Thymus (tissue), 11 donors: ENCODE measurements at regions not wholly inside any gene's neighbourhood (a gene's known extent, or its start where the extent isn't known, plus 50 kb on each side); places are given as distances from the start of the nearest gene placed in this dataset.

Experiments
- DNase-seq, 9 donors: peaks; one replicate each; pipeline ENCODE4 v3.0.0-alpha.2; 2013; ENCODE audit warnings: low spot score in 9 of 9, low read depth in 6 of 9, missing footprints in 1 of 9
- H3K27ac ChIP-seq, 2 donors: one replicate each; pipeline ENCODE4 v1.5.1; 2013; ENCODE audit warnings: control low read depth in 1 of 2, low read depth in 1 of 2, low read length in 1 of 2, mild to moderate bottlenecking in 1 of 2, moderate library complexity in 1 of 2
- H3K27me3 ChIP-seq, 2 donors: one replicate each; pipeline ENCODE4 v1.5.1; 2013; ENCODE audit warnings: low read length in 1 of 2; ENCODE audit not compliant: control insufficient read depth in 2 of 2, insufficient read depth in 1 of 2
- H3K36me3 ChIP-seq, 2 donors: one replicate each; pipeline ENCODE4 v1.5.1; 2013; ENCODE audit warnings: low read length in 1 of 2, mild to moderate bottlenecking in 1 of 2, moderate library complexity in 1 of 2; ENCODE audit not compliant: control insufficient read depth in 2 of 2, insufficient read depth in 2 of 2
- H3K4me1 ChIP-seq, 2 donors: one replicate each; pipeline ENCODE4 v1.5.1; 2013; ENCODE audit warnings: low read length in 2 of 2; ENCODE audit not compliant: control insufficient read depth in 2 of 2, insufficient read depth in 2 of 2
- H3K4me3 ChIP-seq, 2 donors: one replicate each; pipeline ENCODE4 v1.5.1; 2013; ENCODE audit warnings: low read length in 2 of 2, control low read depth in 1 of 2, mild to moderate bottlenecking in 1 of 2
- H3K9me3 ChIP-seq, 2 donors: one replicate each; pipeline ENCODE4 v1.5.1; 2013; ENCODE audit warnings: low read length in 1 of 2, mild to moderate bottlenecking in 1 of 2; ENCODE audit not compliant: control insufficient read depth in 2 of 2, insufficient read depth in 1 of 2
- WGBS: extraction: QIAGEN DNeasy Blood & Tissue Kit; methylation state at CpG from one replicate; pipeline ENCODE4 v1.1.7; 2013; 5-methylcytosine and 5-hydroxymethylcytosine counted together
- donor health status: healthy.

DNA sequence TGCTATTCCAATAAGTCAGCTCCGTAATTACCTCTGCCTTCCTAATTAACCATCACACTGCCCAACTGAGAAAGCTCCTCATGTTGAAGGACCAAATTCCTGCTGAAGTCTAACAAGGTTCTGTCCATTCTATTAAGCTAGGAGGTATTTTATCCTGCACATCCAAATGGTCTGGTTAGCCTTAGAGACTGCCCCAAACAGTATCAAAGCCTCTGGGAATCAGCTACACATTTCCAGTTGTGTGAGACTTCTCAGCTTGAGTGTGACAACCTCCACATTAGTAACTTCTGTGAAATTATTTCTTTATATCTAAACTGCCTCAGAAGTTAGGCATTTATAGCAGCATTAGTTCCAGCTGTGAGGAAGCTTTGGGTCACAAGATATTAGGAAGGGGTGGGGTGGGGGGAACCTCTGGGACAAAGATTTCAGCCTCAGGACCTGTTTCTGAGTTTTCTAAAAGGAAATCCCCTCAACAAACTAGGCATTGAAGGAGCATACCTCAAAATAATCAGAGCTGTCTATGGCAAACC is 150.5 kb upstream of the DUSP10 start:
- Histone ChIP-seq H3K4me3 (no peak overlapping the region), H3K9me3 (no peaks in the 10 kb centered on the region), H3K4me1 (peaks cover 11% of the 10 kb centered on the region in 2 donors), H3K27ac (no peak overlapping the region), H3K36me3 (no peaks in the 10 kb centered on the region), H3K27me3 (no peaks in the 10 kb centered on the region)
- no peak for DNase-seq
- 96% methylated on average over 1 of the region's 1 CpG for WGBS

DNA sequence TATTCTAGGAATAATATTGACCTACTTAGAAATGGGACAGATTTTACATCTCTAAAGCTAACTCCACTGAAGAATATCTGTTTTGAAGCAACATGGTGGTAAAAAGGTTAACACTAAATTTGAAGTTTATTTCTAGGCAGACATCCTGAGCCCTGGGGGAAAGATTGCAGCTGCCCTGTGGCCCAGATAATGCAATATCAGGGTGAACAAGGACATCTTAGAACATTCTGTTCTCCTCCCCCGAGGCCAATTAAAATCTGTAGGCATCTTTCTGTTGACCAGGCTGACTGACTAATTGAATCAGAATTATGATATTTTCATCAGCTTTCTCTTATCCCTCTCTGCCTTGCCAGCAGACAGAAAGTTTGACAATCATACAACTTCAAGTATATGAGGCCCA is 149.8 kb upstream of the DUSP10 start:
- H3K4me3 ChIP-seq = no peak overlapping the region
- H3K27ac ChIP-seq = no peak overlapping the region
- H3K36me3 ChIP-seq = no peaks in the 10 kb centered on the region
- no peak for DNase-seq
- no peaks in the 10 kb centered on the region for H3K27me3 ChIP-seq
- WGBS = 98% methylated on average over 1 of the region's 1 CpG
- H3K4me1 ChIP-seq = peaks cover 11% of the 10 kb centered on the region in 2 donors
- H3K9me3 ChIP-seq = no peaks in the 10 kb centered on the region

GRCh38 chr1:221888801-221889200 is 146.9 kb upstream of the DUSP10 start:
- WGBS = 92% methylated on average over 5 of the region's 5 CpGs
- Histone ChIP-seq H3K9me3 (no peaks in the 10 kb centered on the region), H3K36me3 (no peaks in the 10 kb centered on the region), H3K27ac (no peak overlapping the region), H3K4me3 (no peak overlapping the region), H3K27me3 (no peaks in the 10 kb centered on the region), H3K4me1 (peaks cover 11% of the 10 kb centered on the region in 2 donors)
- no peak for DNase-seq

GRCh38 chr1:221888218-221888617 is 146.3 kb upstream of the DUSP10 start:
- Histone ChIP-seq H3K27ac (no peak overlapping the region), H3K27me3 (no peaks in the 10 kb centered on the region), H3K36me3 (no peaks in the 10 kb centered on the region), H3K4me3 (no peak overlapping the region), H3K4me1 (peaks cover 11% of the 10 kb centered on the region in 2 donors), H3K9me3 (no peaks in the 10 kb centered on the region)
- DNase-seq = peak in 2 of 9 donors; percentile 14 to 43
- WGBS = 18% methylated on average over 11 of the region's 11 CpGs

DNA sequence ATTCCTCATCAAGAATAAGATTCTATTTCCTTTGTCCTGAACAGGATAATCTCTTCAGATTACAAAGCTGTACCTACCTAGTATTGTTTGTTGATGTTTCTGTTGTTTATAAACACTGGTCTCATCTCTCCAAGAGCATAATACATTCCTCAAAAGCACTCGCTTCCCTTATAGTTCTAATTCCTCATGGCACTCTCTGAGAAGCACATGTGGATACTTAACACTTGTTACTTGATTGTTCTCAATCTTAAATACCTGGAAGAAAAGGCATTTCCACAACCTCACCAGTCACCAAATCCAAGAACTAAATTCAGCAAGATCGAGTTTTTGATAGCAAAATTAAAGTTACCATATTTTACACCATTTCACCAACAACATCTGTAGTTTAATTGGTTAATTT is 145.9 kb upstream of the DUSP10 start:
- no peaks in the 10 kb centered on the region for H3K27me3 ChIP-seq
- H3K4me3 ChIP-seq = no peak overlapping the region
- H3K9me3 ChIP-seq = no peaks in the 10 kb centered on the region
- no peak overlapping the region for H3K27ac ChIP-seq
- over 99% methylated on average over 2 of the region's 2 CpGs for WGBS
- no peaks in the 10 kb centered on the region for H3K36me3 ChIP-seq
- DNase-seq = no peak
- H3K4me1 ChIP-seq = peaks cover 11% of the 10 kb centered on the region in 2 donors

DNA sequence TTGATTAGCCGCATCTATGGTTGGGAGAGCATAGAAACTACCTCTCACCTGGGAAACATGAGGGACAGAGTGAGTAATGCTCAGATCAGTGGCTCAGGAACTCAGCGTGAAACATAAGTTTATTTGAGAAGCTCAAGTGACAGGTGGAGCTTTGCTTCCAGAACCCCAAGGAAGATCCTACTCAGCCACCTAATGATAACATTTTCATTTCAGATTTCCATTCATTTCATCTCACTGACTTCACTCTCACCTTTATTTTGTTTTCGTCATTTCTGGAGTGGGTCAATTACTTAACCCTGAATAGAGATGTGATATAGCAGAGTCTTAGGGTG is 145.5 kb upstream of the DUSP10 start:
- Histone ChIP-seq H3K27ac (no peak overlapping the region), H3K27me3 (no peaks in the 10 kb centered on the region), H3K4me3 (no peak overlapping the region), H3K4me1 (peaks cover 11% of the 10 kb centered on the region in 2 donors), H3K36me3 (no peaks in the 10 kb centered on the region), H3K9me3 (no peaks in the 10 kb centered on the region)
- 94% methylated on average over 3 of the region's 3 CpGs for WGBS
- DNase-seq = no peak

GRCh38 chr1:221886743-221887414 is 145.0 kb upstream of the DUSP10 start:
- no peak overlapping the region for H3K4me3 ChIP-seq
- peaks cover 11% of the 10 kb centered on the region in 2 donors for H3K4me1 ChIP-seq
- WGBS = 93% methylated on average over 7 of the region's 7 CpGs
- H3K9me3 ChIP-seq = no peaks in the 10 kb centered on the region
- no peaks in the 10 kb centered on the region for H3K36me3 ChIP-seq
- H3K27me3 ChIP-seq = no peaks in the 10 kb centered on the region
- DNase-seq = no peak
- no peak overlapping the region for H3K27ac ChIP-seq

- Histone ChIP-seq H3K27ac (no peak overlapping the region), H3K27me3 (no peaks in the 10 kb centered on the region), H3K4me3 (no peak overlapping the region), H3K4me1 (peaks cover 11% of the 10 kb centered on the region in 2 donors), H3K36me3 (no peaks in the 10 kb centered on the region), H3K9me3 (no peaks in the 10 kb centered on the region)
- 95% methylated on average over 2 of the region's 2 CpGs for WGBS
- no peak for DNase-seq
These were observed 144.4 kb upstream of the DUSP10 start for GRCh38 chr1:221886311-221886710.

- 93% methylated on average over 3 of the region's 3 CpGs for WGBS
- H3K27me3 ChIP-seq = no peaks in the 10 kb centered on the region
- H3K4me1 ChIP-seq = peaks cover 11% of the 10 kb centered on the region in 2 donors
- no peak overlapping the region for H3K27ac ChIP-seq
- DNase-seq = no peak
- H3K4me3 ChIP-seq = no peak overlapping the region
- H3K36me3 ChIP-seq = no peaks in the 10 kb centered on the region
- H3K9me3 ChIP-seq = no peaks in the 10 kb centered on the region
These were observed 142.9 kb upstream of the DUSP10 start for GRCh38 chr1:221884821-221885220.
